HG02678 (cell line): ENCODE measurements at regions not wholly inside any gene's neighbourhood (a gene's known extent, or its start where the extent isn't known, plus 50 kb on each side); places are given as distances from the start of the nearest gene placed in this dataset.
"Not testable (repeated sequence)": the region's sequence is repeated elsewhere in the genome, so short reads cannot be mapped to it uniquely, and the experiment has no call there.

Experiments used
- ATAC-seq: cut with Tn5 transposase; IDR thresholded peaks from one replicate; pipeline ENCODE4 v1.9.1; 2021; ENCODE audit warnings: mild to moderate bottlenecking, moderate library complexity; ENCODE audit not compliant: unreplicated experiment

DNA sequence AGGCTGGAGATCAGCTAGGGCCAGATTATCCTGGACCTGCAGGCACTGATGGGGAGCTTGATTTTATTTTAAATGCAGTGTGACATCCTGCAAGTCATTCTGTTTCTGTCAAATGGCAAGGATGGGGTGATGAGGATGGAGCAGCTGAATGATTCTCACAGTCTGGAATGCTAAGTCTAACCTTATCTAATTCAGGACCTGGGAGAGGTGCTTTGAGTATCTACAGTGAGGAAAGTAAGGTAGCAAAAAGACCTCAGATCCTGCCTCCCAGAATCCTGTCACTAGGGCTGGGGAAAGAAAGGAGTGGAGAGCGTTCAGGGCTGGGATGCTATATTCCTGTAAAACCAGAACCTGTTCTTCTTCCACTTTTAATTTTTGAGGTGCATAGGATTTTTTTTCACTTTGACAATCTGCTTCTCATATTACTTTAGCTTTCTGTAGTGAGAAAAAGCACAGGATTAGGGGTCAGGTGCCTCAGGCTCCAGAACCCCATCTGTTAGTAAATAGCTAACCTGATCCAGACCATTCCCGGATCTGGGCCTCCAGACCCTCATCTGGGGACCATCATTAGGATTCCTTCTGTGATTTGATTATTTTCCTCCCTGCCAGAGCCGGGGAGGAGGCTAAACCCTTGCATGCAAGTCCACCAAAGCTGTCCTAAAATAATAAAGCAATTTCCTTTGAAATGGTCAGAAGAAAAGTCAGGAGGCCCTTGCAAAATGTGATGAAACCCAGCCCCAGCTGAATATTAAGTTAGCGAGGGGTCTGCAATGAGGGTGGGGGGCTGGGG lies 54.7 kb downstream of the ASCL1 start:
- no peak for ATAC-seq

DNA sequence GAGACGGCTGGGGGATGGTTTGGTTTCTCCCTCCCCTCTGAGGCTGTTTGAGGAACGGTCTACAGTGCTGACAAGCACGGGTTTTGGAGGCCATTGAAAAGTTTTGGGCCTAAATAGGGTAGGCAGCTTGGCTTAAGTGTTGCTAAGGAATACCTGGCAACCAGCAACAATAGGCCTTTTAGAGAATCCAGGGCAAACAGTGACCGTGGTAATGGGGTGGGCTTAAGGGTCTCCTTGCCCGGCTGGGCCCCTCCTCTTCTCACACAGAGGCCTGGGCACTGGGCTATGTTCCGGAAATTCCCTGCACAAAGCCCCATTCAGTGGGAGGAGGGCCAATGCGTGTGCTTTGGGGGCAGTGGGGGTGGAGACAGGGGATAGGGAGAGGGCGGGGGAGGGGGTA lies 55.4 kb downstream of the ASCL1 start:
- no peak for ATAC-seq

DNA sequence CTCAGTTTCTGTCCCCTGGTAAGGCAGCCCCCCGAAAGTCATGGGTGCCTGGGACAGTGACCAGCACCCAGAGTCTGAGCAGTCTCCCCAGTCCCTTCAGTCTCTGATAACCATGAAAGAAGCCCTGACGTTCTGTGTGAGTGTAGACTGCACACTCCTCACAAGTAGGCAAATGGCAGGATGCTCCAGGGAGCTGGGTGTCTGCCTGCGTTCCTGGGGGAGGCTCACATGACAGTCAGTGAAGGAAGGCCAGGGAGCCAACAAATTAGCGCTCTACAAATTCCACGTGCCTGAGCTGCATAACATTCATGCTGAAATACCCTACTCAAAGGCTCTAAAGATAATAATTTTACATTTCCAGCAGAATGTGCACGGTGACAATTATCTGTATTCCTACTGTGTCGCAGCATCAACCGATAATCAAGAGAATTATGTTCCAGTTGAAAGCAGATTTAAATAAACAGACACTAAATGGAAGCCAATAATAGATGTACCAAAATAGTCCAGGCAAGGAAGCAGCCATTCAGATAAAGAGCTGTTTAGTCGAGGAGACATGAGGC lies 56.3 kb downstream of the ASCL1 start:
- ATAC-seq = no peak

DNA sequence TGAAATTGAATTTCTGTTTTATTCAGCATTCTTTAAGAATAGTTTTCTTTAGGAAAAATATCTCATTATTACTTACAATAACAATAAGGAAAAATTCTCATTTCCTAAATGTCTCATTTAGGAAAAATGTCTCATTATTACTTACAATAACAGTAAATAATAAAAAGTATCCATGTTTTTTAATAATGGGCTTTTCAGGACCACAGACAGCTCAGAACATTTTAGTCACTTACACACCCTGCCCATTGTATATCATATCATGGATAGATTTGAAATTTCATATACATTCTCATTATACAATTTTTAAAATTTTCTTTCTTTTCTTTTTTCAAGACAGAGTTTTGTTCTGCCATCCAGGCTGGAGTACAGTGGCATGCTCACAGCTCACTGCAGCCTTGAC lies 58.9 kb downstream of the ASCL1 start:
- ATAC-seq = no peak

DNA sequence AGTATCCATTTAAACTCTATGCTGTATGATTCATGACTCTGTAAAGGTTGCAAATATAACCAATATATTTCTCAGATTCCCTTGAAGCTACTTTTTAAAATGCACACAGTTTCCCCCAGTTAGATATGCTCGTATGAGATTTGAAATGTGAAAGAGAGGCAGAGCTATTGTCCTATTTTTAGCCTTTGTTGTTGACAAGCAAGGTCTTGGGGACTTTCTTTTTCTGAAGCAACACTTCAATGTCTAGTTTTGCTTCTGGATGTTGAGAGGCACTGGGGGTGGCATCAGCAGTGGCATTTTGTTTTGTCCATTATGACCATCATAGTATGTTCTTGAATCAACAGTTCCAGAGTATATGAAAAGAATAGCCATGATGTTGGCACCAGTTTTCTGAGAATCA lies 63.4 kb downstream of the ASCL1 start:
- peak; percentile 66 for ATAC-seq

DNA sequence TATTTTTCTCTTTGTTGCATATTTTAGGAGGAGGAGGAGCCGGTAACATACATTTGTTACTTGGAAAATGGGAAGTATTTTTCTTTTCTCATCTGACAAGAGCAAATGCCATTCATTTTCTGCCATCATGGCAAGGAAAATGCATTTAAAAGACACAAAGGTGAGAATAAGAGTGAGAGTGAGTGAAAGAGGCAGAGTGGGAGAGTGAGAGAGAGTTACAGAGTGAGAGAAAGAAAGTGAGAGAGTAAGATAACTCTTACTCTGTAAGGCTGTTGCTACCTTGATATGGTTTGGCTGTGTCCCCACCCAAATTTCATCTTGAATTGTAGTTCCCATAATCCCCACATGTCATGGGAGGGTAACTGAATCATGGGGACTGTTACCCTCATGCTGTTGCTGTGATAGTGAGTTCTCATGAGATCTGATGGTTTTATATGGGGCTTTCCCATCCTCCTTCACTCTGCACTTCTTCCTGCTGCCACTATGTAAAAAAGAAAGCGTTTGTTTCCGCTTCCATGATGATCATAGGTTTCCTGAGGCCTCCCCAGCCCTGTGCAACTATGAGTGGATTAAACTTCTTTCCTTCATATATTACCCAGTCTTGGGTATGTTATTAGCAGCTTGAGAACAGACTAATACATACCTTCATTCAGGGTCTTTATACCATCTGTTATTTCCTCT lies 64.2 kb downstream of the ASCL1 start:
- no peak for ATAC-seq

DNA sequence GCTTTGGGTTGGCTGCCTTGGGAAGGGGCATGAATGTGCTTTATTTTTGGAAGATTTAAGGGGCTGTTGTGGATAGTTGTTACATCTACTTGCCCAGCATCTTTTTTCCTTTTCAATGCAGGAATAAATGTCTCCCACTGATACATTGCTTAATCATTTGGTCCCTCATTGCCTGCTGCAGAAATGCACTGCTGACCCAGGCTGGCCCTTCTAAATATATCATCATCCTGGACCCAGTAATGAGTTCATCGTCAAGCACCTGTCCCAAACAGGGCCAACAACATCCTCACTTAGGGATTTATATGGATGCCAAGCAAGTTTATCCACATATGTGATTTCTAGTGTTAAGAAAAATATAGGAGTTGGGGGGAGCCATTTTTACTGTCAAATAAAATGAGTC lies 67.2 kb downstream of the ASCL1 start:
- ATAC-seq = no peak

DNA sequence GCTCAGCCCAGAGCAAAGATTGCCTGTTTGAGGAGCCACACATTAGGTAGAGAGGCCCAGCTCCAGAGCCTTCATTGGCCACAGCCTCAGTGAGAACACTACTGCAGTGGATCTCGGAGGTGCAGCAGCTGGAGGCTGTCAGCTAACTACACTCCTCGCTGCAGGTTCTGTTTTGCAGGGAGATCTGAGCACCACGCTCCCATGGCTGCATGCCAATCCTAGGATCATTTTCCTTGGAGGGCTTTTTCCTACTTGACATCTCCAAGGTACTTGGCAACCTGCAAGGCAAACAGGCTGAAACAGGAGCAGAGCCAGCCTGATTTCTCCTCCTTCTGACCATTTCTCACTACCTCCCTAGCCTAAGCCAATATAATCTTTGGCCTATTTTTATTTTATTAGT lies 69.2 kb downstream of the ASCL1 start:
- ATAC-seq = not testable (repeated sequence)

DNA sequence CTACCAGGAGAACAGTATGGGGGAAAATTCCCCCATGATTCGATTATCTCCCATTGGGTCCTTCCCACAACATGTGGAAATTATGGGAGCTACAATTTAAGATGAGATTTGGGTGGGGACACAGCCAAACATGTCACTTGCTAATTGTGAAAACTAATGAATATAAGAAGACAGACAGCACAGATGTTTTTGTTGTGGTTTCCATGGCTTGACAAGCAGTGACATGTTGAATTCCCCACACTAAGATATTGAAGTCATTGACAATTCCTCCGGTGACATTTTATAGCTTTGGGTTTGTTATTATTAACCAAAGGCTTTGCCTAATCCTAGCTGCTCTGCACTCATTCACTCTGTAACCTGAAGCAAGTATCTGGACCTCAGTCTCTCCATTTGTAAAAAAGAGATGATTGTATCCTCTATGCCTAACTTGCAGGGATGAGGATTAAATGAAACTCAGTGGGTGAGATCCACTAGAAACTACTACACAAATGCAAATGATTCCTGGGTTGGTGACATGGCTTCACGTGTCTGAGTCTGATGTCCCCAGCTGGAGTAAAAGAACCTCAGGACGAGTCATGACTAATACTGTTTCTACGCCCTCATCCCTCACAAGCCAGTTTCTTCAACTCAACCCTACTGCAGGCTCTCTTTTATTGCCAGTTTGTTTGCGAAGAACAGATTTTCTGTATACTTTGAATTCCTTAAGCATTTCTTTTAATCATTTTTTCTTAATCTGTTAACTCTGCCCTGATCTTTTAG lies 71.6 kb downstream of the ASCL1 start:
- no peak for ATAC-seq

DNA sequence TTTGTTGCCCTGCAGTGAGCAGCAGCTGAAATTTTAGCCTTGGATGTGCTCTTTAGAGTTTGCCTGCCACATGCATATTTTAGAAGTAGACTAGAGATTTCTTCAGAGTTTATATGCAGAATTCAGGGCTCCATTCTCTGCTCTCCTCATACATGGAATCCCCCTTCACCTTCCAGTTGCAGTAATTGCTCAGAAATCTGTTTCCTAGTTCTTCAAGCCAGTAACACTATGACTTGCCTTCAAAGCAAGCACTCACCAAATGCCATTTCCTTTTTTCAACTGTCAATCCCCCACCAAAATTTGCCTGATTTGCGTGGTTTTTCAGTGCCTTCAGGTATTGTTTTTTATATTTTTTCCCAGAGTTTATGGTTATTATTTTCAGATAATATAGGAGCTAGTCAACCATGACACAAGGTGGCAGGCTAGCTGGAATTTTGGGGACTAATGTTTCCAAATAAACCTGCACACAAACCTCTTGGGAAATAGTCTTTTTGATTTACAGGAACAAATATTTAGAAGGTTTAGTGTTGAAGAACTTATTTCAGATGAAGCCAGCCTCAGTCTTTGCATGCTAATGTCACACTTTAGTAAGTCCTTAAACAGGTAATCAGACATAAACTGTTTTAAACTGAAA lies 79.2 kb downstream of the ASCL1 start:
- ATAC-seq = no peak

DNA sequence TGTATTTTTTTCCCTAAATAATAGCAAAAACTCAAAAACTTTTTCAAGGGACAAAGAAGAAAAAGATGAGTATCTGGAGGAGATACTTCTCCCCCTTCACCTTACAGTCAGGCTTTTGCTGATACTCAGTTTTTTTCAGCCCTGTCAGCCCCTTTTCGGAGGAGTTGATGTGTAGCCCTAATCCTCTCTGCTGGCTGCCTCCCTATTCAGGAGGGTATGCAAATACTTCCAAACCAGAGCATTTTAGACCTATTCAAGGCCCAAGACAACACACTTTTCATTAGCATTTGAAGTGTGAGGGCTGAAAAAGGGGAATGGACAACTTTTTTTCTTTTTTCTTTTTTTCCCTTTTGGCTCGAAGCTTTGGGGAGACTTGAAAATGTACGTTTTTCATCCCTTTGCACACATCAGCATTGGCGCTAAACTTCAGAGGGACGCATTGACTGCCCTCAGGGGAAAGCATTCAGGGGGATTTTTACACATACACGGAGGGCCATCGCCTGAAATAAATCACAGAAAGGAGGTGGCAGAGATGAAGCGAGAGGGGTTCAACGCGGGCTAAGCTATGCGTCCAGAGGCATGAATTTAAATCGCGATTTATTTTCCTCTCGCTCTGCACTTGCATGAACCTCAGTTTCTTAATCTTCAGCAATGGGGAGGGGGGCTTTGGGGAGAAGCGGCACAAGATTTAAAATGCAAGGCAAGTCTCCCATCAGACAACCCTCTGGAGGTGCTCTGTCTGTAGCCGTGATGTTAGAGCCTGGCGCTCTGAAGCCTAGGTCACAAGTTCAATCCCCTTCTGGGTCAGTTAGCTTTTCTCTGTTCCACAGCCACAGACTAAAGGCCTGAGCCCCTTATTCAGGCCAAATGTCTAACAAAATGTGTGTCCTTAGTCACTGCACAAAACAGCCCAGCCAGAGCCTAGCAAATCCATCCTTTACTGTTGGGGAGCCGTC lies 86.3 kb downstream of the ASCL1 start:
- no peak for ATAC-seq

DNA sequence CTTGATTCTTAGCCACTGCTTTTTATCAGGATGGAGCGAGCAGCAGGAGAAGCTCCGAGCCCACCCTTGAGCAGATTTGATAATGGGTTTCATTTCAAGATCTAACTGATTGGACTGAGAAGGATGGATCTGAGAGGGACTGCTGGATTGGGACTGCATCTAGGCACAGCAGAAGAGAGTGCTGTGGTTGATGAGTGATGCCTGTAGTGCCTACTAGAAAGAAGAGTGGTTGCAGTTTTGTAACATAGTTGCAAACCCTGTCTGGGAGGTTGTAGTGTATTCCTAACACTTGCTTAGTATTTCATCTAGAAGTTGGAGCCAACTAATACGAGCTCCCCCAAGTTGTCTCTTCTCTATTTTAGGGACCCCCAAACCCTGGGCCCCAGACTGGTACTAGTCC lies 88.7 kb downstream of the ASCL1 start:
- ATAC-seq = no peak

DNA sequence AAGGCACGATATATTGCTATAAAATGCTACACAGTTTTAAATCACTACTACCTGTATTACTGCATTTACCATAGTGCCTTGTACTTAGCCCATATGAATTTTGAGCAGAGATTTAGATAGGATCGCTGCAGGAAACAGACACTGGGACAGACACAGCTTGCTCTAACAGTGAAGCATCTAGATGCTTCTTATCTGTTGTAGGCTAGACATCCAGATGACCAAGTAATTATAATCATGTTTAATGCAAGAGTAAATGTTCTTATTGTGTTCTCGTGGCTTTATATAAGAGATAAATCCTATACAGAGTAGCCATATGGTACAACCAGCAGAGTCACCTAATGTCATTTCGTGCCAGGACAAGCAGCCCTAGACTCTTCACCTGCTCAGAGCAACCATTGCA lies 92.8 kb downstream of the ASCL1 start:
- ATAC-seq = no peak

DNA sequence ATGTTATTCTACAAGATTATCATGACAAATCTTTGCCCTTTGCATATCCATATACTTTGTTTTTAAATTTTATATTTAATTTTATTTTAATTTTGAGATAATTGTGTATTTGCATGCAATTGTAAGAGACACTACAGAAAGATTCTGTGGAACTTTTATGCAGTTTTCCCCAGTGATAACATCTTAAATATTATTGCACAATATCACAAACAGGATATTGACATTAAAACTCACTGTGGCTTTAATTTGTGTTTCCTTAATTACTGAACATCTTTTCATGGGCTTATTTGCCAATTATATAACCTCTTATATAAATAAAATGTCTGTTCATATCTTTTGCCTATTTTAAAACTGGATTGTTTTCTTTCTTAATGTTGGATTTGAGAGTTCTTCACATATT lies 95.6 kb downstream of the ASCL1 start:
- no peak for ATAC-seq

DNA sequence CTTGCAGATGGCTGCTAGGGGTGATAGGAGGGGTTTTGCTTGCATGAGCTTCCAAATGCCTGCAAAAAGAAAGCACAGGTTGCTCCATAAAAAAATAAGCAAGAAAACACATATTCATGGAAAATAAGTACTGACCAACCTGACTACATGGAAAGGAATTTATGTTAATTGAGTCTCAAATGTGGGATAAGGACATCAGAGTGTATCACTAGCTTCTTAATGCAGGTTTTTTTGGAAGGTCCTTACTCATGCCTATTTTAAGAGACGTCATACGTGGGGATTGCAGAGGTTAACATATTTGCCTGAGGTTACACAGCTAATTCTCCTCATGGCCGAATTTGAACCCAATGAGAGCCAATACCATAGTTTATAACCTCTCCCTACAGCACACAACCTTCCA lies 116.2 kb downstream of the ASCL1 start:
- ATAC-seq = no peak

DNA sequence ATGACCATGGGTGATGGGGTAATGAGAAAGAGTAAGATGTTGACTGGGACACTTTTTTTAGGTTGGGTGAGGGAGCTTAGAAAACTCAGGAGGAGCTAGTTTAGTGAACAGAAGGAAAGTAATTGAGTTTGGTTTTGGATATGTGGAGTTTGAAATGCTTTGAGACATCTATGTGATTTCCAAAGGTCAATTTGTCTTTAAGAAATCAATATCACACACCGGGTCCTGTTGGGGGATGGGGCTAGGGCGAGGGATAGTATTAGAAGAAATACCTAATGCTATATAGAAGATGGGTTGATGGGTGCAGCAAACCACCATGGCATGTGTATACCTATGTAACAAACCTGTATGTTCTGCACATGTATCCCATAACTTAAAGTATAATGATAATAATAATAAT lies 118.4 kb downstream of the ASCL1 start:
- no peak for ATAC-seq

DNA sequence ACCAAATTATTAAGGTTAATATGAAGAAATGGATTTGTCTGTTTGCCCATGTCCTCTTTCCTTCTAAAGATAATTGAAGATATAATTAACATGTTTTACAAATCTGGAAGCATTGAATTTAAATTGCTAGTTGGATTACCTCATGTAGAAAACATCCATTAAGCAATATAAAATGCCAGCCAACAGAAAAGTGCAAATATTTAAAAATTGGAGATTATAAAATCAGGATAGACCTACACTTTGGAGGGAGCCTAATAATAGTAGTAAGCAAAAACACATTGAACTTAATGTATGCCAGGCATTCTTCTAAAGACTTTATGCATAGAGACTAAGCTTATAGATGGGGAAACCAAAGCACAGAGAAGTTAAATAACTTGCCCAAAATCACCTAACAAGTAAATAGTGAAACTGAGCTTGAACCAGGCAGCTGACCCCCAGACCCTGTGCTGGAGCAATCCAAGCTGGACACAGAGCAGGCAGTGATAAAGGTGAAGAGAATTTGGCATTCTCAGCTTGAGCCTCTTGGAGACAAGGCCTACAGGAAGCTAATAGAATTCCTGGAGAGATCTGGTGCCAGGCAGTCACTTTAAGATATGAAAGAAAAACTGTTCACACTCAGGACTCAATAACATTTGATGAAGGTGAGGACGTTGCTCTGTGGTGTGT lies 119.8 kb downstream of the ASCL1 start:
- no peak for ATAC-seq

DNA sequence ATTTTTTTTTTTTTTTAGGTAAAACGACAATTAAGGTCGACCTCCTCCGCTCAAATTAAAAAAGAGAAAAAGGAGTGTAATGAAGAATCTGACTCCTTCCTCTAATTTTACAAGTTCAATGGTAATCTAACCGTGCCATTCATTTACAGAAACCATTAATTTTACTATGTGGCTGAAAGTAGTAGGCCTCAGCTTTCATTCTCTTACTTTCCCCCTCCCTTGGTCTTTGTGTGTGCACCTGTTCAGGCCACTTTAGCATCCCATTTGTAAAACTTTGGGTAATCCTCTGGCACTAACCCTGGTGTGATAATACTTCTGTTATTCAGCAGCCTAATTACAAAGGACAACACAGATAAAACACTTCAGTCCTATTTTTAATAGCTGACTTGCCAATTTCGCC lies 128.1 kb downstream of the ASCL1 start:
- peak; percentile 92 for ATAC-seq

DNA sequence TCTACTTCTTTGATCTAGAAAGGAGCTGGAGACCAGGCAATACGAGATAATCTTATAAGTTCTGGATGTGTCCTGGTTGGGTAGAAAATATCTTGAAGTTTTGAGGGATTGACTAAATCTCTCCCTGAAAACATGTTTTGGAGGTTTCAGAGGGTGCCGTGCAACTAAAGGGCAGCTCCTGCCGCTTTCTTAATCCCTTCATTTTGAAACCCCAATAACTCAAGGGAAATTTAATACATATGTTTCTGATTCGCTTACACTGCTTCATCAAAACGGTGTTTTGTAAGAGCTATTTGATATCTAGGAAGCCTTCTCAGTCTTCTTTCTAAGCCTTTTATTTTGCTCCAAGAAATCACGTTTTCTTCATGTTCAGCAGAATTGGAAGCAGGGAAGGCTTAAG lies 129.0 kb downstream of the ASCL1 start:
- ATAC-seq = no peak
